Activated naive CD4-positive, alpha-beta T cell treated with anti-CD3 and anti-CD28 coated beads, Interleukin-2, amount 50 U/mL, for 16 hours (primary cell): ENCODE measurements at regions not wholly inside any gene's neighbourhood (a gene's known extent, or its start where the extent isn't known, plus 50 kb on each side); places are given as distances from the start of the nearest gene placed in this dataset.

ENCODE experiments used
- DNase-seq: peaks from one replicate; pipeline ENCODE4 v3.0.0-alpha.2; 2020

DNA sequence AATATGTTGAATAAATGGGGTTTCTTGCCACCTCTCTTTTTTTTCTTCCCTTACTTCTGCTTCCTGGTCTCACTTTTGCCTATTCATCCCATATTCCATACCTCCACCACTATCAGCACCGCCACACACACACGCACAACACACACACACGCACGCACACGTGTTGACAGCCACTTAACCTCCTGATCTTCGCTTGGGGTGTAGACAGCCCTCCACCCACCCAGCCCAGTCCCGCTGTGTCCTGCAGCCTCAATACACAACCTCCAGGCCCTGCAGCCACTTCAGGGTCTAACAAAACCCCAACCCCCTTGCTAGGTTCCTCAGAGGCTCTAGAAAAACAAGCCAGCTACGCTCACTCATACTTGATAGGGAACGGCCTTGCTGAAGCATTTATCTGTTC, 72.3 kb downstream of the LINC00237 start:
- DNase-seq, result no peak

DNA sequence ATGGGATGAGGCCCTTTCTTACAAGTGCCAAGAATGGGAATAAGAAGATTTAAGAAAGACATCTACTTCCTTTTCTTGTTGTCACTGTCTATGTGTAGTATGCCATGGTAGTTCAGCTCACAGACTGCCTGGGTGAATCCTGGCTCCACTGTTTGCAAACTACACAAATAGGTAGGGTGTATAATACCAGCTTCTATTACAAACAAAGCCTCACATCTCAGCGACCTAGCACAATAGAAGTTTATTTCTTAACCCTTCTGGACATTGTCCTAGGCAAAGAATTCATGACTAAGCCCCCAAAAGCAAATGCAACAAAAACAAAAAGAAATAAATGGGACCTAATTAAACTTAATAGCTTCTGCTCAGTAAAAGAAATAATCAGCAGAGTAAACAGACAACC, 74.5 kb downstream of the LINC00237 start:
- no peak for DNase-seq

DNA sequence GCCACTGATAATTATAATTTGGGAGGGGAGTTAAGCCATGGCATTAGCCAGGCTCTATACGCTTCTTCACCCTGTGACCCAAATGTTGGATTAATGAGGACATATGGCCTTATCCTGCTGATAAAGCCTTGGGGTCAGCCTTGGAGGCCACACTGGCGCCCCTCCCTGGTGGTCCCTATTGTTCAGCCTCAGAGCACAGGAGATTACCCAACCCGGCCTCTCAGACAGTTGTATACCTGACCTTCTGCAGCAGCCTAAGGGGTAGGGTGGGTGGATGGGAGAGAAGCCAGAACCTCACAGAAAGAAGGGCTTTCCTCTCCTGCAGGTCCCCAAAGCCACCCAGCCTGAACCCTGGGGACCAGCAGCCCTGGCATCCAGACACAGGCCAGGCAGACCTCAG, 76.8 kb downstream of the LINC00237 start:
- DNase-seq, result no peak

DNA sequence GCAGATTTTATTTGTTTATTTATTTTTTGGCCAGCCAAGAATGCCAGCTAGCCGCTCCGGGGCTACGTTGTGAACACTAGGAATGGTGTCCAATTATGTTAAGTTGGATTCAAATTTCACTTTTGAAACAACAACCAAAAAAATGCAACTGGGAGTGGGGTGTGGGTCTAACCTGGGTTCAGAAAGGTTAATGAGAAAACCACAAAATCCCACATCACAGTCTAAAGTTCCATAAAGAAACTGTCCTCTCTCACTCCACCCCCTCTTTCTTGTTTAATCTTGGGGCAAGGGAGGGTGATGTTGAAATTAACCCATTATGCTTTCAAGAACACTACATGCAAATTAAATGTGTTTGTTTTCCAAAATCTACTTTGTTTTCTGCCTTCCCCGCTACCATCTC, 77.2 kb downstream of the LINC00237 start:
- no peak for DNase-seq

DNA sequence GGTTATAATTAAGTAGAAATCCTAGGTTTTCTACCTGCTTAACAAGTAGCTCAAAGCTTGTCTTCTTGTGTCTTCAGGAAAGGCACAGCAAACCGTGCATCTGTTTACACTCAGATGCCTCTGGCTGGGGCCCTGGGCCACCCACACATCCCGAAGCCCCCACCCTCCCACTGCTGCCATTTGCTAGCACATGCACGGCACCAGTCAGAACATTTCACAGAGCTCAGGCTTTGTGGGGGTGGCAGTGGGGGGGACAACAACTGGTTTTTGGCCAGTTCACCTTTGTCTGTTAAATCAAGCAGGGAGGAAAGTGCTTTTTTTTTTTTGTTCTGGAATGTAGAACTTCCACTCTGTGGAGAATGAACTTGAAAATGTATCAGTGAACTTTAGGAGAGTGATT, 77.7 kb downstream of the LINC00237 start:
- DNase-seq, result no peak

DNA sequence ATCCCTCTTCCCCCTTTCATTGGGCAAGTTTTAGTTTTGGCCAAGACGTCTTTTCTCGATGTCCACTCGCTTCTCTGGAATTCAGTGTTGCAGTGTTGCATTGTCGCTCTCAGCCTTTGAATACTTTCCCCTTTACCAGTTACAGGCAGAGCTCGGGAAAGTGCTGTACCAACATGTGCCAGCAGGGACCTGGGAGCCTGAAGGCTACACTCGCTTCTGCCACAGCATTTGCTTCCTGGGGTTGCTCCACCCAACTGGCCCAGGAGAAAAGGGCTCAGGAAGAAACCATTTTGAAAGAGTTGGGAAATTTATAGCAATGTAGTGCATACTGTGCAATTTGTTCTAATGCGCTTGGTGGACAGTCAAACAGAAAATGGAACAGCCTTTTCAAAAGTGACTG, 78.6 kb downstream of the LINC00237 start:
- DNase-seq, result no peak

DNA sequence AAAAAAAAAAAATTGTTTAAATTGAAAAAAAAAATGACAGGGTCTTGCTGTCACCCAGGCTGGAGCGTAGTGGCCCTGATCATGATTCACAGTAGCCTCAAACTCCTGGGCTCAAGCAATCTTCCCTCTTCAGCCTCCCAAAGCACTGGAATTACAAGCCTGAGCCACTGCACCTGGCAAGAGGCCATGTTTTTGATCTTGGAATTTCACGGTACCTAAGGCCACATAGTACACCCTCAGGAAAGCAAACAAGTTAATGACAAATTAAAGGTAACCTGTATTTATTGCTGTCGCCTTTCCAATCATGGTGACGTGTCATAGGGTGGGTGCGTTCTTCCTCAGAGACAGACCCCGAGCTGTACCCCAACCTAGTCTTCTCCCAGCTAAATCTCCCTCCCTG, 79.2 kb downstream of the LINC00237 start:
- DNase-seq, result no peak

DNA sequence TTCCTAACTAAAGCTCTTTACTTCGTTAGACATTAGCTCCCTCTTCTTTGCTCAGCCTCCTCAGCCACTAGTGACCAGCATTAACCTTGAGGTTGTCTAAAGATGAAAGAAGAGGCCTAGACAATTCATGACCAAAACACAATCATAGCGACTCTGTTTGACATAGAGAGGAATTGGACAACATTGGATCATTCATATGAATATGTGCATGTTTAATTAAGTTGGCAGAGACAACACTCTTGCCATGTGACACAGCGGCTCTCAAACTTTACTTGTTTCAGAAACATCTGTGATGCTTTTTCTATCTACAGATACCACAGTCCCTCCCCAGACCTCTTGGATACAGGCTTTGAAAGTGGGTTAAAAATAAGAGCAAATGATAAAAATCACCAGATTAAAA, 81.7 kb downstream of the LINC00237 start:
- no peak for DNase-seq

DNA sequence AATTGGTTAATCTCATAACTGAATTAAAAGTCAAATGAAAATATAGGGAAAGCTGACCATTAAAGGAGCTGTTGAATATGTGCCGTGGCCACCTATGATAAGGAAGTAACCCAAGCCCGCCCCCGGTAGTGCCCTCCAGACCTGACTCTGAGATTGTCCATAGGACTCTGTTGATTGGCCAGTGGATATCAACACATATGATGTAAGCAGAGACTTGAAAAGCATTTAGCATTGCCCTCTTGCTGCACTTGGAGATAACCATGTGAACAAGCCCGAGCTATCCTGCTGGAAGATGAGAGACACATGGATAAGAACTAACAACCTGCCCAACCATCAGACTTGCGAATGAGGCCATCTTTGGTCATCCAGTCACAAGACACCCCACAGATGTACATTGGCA, 83.2 kb downstream of the LINC00237 start:
- no peak for DNase-seq

DNA sequence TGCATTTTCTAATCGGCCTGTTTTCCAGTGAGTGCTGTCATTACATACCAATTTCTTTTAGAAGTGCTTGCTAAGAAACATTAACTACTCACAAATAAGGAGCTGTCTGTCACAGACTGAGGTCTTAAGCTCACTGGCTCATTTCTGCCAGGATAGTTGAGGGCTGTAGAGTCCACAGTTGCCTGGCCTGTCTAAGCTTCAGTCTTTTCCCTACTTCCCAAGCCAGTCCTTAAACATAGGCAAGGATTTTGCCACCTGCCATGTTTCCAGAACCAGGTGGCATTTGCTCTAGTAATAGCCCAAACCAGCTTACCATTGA, 84.7 kb downstream of the LINC00237 start:
- no peak for DNase-seq

DNA sequence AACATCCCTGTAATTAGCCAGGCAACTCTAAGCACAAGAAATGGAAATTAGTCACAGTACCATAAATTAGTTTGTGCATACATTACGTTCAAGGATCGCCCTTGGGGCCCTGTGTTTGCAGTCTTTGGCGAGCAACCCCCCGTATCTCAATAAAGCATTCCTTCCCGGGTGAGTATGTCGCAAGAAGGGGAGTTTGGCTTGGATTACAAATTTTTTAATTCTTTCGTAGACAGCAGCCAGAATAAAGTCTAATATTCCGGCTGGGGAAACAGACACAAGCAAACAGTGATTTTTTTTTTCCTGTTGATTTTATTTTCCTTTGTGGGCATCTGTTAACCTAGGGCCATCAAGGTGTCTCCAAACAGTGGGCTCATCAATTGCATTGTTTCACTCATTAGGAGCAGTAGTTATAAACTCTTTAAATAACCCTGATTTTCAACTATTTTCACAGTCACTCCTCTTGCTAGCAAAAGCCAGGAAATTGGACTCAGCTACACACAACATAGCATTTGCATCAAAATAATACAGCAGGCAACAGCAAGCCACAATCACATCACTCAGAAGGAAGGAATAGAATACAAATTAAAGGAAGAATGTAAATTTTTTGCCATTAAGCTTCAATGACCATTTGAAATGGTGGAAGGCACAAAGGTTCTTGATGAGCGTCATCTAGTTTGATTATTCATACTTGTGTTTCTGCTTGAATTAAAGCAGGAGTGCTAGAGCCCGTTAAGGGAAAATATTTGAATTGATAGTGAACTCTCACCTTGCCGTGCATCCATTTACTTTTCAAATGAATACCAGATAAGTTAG, 85.3 kb downstream of the LINC00237 start:
- DNase-seq, result no peak

DNA sequence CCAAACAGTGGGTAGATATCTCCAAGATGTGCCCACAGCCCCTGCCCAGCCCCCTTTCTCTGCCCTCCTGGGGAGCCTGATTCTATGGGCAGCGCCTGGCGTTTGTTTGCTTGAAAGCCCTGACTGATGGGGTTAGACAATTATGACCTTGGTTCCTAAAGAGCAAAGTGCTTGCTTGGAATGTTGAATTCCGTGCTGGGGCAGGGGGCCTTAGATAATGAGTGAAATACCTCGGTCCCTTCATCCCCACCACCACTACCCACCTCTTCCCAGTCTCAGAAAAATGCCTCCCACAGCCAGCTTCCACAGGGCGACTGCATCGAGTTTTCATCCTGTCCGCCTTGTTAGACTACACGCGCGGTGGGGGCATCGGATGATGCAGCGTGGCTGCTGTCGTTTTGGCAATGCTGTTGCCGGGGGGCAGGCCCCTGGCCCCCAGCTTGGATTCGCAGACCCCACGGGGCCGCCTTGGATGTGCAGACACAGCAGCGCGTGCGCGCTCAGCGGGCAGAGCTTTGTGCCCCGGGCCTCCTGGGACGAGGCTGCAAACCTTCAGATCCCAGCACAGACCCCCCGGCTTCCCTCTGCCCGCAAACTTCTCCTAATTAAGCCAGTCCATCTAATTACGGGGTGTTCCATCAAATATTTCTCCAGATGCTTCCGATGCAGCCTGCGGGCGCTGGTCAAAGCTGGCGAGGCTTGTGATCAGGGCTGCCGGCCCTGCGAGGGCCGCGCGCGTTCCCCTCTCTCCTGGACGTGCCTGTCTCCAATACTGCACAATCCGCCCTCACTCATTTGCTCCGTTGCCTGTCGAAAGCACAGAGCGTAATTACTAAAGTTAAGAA, 86.1 kb downstream of the LINC00237 start:
- DNase-seq, result no peak

DNA sequence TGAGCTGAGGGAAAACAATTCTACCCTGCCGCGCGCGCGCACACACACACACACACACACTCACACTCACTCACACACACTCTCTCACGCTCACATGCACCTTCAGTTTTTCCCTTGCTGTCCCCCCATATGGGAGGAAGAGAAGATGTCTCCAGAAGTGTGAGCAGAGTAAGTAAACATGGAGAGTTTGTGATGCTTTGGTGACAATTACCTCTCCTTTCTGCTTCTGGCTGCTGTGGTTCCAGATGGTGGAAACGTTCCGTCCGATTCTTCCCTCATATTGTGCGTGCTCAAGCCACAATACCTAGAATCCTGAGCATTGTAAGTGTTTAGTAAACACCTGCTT, 86.7 kb downstream of the LINC00237 start:
- DNase-seq, result no peak

DNA sequence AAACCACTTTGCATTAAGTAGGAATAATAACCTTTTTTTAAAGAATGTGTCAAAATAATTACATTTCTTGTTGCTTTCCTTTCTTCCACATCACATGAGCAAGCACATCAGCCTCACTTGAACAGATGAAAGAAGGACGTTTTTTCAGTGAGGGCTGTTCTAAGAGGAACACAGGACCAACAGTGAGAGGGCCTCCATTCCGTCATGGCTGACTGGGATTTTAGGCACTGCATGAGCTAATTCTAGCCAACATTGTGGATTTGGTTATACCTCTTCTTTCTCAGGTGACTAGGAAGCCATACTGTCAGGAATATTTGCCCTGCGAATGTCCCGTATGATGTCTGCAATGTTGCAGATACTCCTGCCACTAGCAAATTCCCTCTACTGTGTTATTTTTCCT, 87.6 kb downstream of the LINC00237 start:
- no peak for DNase-seq

DNA sequence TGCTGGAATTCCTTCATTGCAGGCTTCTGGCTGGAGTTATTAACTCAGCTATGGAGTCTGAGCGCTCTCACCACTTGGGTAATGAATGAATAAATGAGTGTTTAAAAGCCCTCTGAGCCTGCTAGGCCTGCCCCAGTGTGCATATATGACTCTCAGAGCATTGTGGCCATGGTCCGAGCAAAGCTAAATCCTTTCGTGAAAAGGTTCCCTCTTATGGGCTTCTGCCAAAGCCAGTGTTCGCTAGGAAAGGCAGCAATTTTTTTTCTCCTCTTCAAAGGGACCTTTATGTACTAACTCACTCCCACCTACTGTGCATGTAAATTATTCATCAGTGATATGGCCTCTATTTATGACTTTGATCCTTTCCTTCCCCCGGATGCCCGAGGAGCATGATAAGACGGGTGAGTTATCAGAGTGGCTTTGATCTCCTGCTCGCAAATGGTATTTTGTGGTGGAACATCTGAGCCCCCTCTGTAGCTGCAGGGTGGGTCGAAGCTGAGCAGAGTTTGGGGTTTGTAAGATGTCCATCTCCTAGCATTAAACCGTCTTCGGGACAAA, 88.6 kb downstream of the LINC00237 start:
- DNase-seq, result no peak

DNA sequence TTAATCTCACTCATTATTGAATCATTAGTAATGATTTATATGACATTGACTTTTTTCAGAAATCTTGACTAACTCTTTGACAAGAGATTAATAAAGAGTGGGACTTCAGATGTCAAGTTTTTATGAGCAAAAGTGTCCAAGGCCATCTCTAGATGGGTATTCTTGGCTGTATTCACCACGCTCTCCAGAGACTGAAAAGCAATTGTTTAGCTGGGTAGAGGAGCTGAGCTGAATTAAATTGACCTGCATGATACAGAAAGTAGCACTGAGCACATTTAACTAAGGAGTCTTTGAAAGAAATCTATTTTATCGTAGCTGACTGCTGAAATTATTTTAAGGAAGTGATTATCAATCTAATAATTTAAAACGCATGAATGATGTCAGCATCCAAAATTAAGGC, 89.4 kb downstream of the LINC00237 start:
- DNase-seq, result no peak

DNA sequence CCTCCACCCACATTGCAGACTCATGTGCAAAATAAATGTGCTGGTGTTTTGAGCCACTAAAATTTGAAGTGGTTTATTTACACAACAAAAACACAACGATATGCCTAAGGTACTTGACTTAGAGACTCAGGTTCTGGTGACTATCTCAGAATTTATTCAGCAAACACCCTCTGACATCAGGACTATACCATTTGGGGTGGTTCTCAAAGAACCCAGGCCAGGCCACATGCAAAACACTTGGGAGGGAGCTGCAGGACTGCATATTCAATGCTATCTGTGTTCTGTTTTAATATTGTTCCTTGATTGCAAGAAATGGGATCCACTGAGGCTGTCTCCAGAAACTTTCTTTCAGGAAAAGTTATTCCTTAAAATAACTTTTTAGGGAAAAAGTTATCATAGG, 91.6 kb downstream of the LINC00237 start:
- no peak for DNase-seq

DNA sequence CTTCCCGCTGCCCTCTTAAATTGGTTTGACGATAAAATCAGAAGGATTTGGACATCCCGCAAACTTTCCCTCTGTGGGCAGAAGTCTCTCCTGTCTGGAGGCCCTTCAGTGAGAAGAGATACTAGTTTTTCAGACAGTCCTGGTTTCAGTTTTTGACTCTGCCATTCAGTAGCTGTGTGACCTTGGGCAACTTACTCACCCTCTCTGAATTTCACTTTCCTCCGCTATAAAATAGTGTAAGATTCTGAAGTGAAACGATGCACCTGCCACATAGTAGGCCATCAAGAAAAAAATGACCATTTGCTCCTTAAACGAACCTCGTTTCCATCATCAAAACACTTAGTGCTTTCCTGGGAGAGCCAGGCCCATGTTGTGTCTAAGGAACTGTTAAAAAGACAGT, 97.2 kb downstream of the LINC00237 start:
- no peak for DNase-seq

DNA sequence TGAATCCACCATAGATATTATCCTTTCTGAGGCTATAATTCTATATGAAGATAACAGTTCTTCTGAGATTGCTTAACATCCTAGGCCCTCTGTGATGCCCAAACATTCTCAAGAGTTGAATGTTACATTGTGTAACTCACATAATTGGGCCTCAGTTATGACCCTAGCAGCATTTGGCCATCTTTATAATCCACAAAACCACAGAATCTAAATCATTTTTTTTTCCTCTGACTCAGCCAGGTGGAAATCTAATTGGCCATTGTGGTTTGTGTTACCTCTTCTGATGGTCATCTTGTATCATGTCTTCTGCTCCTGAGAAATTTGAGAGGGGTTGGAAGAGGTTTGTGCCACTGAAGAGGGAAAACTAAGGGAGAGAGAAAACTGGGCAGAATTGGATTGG, 99.5 kb downstream of the LINC00237 start:
- no peak for DNase-seq

DNA sequence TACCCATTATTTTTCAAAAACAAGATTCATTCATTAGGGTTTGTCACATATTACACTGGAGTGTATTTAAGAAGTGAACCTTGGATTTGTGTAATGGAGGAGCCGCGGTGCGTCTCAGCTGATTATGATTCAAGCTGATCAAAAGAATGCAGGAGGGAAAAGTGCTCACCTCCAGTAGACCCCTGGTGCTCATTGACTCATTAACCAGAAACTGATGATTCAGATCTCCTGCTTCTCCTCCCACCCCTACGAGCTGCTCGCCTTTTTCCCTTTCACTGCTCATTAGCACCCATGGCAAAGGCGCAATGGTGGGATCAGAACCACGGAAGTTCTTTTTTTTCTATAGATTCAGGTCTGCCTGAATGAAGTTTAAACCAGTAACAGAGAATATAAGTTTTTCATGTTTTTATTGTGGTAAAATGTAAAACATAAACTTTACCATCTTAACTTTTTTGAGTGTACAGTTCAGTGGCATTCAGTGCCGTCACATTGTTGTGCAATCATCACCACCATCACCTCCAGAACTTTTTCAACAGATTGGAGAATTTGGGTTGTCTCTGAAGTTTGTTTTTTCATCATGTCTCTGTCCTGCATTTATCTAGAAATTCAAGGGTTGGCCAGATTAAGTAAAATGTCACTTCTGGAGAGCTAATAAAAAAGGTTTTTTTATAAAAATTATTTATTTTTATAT, 101.6 kb downstream of the LINC00237 start:
- no peak for DNase-seq

DNA sequence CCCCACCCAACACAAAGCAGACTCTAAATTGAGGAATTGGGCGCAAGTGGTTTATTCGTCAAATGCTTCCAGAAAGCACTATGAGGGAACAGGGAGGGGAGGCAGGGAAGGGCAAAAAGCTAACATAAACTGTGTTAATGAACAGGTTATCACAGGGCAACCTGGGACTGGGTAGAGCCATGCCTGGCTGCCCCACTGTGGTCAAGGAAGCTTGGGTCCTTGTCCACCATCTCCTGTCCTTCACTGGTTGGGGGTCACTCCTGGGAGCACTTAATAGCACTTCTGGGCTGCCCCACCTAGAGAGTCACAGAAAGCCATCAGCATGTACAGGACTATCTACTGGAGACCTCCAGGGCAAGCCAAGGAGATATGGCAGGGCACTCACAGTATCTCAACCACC, 102.3 kb downstream of the LINC00237 start:
- DNase-seq, result no peak

DNA sequence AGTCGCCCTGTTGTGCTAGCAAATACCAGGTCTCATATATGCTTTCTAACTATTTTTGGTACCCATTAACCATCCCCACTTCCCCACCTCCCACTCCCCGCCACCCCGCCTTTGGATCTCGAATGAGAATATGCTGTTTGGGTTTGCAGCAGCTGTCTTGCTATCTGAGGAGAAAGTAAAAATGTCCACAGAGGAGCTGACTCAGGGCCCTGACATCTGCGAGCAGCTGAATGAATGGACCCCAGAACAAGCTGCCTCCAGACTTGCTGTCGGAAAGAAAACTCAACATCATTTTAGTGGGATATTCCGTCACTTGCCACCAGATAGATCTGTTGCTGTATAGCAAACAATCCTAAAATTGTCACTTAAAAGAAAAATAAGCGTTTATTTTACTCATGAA, 103.7 kb downstream of the LINC00237 start:
- DNase-seq, result no peak

DNA sequence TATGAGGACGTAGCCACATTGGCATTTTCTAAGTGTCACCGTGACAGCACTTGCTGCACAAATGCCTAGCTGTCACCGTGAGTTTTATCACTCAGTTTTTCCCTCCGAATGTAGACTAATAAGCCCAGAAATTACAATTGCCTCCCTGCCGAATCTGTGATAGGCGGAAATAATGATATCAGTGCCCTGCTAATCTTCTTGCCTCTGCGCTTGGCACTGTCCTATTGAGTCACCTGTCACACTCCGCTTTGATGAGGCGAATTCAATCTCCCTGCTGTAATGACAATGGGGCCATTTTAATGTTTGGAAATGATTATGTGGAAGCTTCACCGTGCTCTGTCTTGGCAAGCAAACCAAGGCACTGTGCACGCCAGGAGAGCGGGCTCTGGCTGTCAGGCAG, 112.8 kb downstream of the LINC00237 start:
- no peak for DNase-seq
